Prostate gland (tissue), 2 donors: ENCODE measurements at regions not wholly inside any gene's neighbourhood (a gene's known extent, or its start where the extent isn't known, plus 50 kb on each side); places are given as distances from the start of the nearest gene placed in this dataset.

Experiments used
- DNase-seq: peaks from one replicate; pipeline ENCODE4 v3.0.0-alpha.2; 2019; ENCODE audit warnings: low spot score
- H3K27ac ChIP-seq, 2 donors: fragments of 200-600 bp; sonication (generic); 2 replicates each; pipeline ENCODE4 v1.5.1; 2017 to 2019
- H3K27me3 ChIP-seq: fragments of 200-600 bp; sonication (generic); replicated peaks from 2 replicates; pipeline ENCODE4 v1.5.1; 2019; ENCODE audit not compliant: insufficient read depth
- H3K36me3 ChIP-seq, 2 donors: fragments of 200-600 bp; sonication (generic); 1 replicate in 1 of 2; 2 replicates in 1 of 2; pipeline versions ENCODE4 v1.5.1 to v1.8.1; 2017 to 2019
- H3K4me1 ChIP-seq: fragments of 200-600 bp; sonication (generic); replicated peaks from 2 replicates; pipeline ENCODE4 v1.5.1; 2019
- H3K4me3 ChIP-seq, 2 donors: fragments of 200-600 bp; sonication (generic); 2 replicates each; pipeline ENCODE4 v1.5.1; 2017 to 2019
- H3K9me3 ChIP-seq: fragments of 200-600 bp; sonication (generic); 2 replicates; pipeline ENCODE4 v1.5.1; 2017
- POLR2A ChIP-seq: fragments of 450-650 bp; IDR thresholded peaks from one replicate; pipeline ENCODE4 v1.6.1; 2016; ENCODE audit warnings: antibody characterized with exemption, mild to moderate bottlenecking
- POLR2AphosphoS5 ChIP-seq: sonication (generic); formaldehyde crosslinking; IDR thresholded peaks from one replicate; pipeline ENCODE4 v1.6.1; 2017; ENCODE audit warnings: antibody characterized with exemption
- WGBS: methylation state at CpG from one replicate; pipeline ENCODE4 v1.1.5; 2018; 5-methylcytosine and 5-hydroxymethylcytosine counted together
- intact Hi-C: fragments of 100-400 bp; cut with DNase I; formaldehyde crosslinking; loops from one replicate; pipeline ENCODE4 v1.14.2; 2022
- TF ChIP-seq, protein P1 (sequence below), 4 experiments: fragments of 200-600 bp in 2 of 4; fragments of 450-650 bp in 2 of 4; sonication (generic) in 2 of 4; IDR thresholded peaks; 1 replicate in 3 of 4; 2 replicates in 1 of 4; pipeline ENCODE4 v1.5.1; 2016 to 2019; ENCODE audit warnings: antibody characterized with exemption in 4 of 4, mild to moderate bottlenecking in 2 of 4, moderate library complexity in 2 of 4

DNA sequence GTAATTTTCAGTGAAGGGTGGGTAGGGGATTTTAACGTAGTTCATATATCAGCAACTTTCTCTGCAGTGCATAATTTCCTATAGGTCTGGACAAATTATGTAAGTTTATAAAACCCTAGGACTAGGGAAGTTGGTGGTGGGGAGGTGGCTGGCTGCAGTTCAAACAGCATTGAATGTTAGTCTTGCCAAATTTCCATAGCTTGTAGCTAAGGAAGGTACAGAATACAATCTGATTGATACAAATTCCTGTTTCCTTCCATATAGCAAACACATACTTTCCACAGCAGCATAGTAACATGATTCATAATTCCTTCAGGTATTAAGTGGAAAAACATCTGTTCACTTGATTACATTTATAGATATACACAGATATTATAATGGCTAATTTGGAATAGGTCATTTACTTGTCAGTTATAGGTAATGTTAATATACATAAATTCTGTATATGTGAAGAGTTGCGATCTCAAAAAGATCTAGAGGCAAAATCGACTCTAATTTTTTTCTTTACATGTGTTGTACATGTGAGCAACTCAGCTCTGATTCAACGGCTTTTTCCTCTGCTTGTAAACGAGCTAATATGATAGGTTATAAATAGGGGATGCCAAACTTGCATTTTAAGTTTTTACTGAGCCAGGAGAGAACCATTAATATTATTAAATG is 233.4 kb upstream of the CSNK1A1L start:
- intact Hi-C loops, result no loop called here
- TF ChIP-seq POLR2AphosphoS5, result no peak
- TF ChIP-seq, protein P1, sequence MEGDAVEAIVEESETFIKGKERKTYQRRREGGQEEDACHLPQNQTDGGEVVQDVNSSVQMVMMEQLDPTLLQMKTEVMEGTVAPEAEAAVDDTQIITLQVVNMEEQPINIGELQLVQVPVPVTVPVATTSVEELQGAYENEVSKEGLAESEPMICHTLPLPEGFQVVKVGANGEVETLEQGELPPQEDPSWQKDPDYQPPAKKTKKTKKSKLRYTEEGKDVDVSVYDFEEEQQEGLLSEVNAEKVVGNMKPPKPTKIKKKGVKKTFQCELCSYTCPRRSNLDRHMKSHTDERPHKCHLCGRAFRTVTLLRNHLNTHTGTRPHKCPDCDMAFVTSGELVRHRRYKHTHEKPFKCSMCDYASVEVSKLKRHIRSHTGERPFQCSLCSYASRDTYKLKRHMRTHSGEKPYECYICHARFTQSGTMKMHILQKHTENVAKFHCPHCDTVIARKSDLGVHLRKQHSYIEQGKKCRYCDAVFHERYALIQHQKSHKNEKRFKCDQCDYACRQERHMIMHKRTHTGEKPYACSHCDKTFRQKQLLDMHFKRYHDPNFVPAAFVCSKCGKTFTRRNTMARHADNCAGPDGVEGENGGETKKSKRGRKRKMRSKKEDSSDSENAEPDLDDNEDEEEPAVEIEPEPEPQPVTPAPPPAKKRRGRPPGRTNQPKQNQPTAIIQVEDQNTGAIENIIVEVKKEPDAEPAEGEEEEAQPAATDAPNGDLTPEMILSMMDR (IDR thresholded peaks at IDR 0.05), result no peak
- TF ChIP-seq POLR2A, result no peak
- no peak overlapping the region for H3K4me3 ChIP-seq
- no peak for DNase-seq
- 58% methylated on average over 5 of the region's 5 CpGs for WGBS
- H3K27me3 ChIP-seq, result no peaks in the 10 kb centered on the region
- no peak overlapping the region for H3K27ac ChIP-seq
- no peaks in the 10 kb centered on the region for H3K36me3 ChIP-seq
- H3K9me3 ChIP-seq, result no peaks in the 10 kb centered on the region
- H3K4me1 ChIP-seq, result no peaks in the 10 kb centered on the region

DNA sequence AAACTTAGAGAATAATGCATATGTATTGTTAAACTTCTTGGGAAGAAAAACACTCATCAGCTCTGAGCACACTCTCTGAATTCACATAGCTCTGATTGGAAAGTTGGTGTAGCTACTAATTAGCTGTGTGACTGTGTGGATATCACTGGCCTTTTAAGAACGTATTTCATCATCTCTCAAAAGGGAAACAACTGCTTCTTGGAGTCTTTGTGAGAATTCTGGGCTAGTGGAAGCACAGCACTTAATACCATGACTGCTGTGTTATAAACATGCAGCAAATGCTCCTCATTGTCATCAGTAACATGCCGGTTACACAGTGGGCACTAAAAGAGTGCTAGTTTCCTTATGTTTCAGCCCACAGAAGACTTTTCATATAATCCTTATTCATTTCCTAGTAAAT is 220.9 kb upstream of the CSNK1A1L start:
- WGBS, result 73% methylated on average over 2 of the region's 2 CpGs

DNA sequence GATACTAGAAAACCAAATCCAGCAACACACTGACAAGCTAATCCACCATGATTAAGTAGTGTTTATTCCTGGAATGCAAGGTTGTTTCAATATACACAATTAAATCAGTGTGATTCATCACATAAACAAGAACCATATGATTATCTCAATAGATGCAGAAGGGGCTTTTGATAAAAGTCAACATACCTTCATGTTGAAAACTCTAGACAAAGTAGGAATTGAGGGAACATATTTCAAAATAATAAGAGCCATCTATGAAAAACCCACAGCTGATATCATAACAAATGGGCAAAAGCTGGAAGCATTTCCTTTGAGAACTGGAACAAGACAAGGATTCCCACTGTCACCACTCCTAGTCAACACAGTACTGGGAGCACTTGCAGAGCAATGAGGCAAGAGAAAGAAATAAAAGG is 213.6 kb upstream of the CSNK1A1L start:
- no peaks in the 10 kb centered on the region for H3K36me3 ChIP-seq
- no peaks in the 10 kb centered on the region for H3K9me3 ChIP-seq
- H3K27me3 ChIP-seq, result no peaks in the 10 kb centered on the region
- TF ChIP-seq POLR2AphosphoS5 (no peak), POLR2A (no peak)
- TF ChIP-seq, protein P1 (IDR thresholded peaks at IDR 0.05), result no peak
- H3K27ac ChIP-seq, result no peak overlapping the region
- H3K4me1 ChIP-seq, result no peaks in the 10 kb centered on the region
- no peak for DNase-seq
- no peak overlapping the region for H3K4me3 ChIP-seq
- intact Hi-C loops, result no loop called here

More for the DNA sequence above, 220.9 kb upstream of the CSNK1A1L start:
- no peaks in the 10 kb centered on the region for H3K36me3 ChIP-seq
- no peaks in the 10 kb centered on the region for H3K9me3 ChIP-seq
- no peaks in the 10 kb centered on the region for H3K4me1 ChIP-seq
- intact Hi-C loops, result no loop called here
- no peaks in the 10 kb centered on the region for H3K27me3 ChIP-seq
- H3K4me3 ChIP-seq, result no peak overlapping the region
- no peak for TF ChIP-seq POLR2AphosphoS5
- TF ChIP-seq, protein P1 (IDR thresholded peaks at IDR 0.05), result no peak
- no peak for TF ChIP-seq POLR2A
- no peak for DNase-seq
- H3K27ac ChIP-seq, result no peak overlapping the region

DNA sequence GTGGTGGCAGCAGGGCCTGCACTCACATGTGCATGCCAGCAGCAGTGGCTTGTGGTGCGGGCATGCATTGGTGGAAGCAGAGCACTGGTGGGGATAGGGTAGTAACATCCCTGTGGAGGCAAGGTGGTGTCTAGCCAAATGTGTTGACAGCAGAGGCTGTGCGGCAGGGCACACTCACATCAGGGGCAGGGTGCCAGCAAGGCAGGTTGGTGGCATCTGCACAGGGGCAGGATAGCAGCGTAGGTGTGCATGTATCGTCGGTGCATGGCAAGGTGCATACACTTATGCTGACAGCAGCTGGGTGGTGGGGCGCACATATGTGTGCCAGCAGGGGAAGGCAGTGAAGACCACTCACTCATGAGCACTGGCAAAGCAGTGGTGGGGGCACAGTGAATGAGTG is 211.5 kb upstream of the CSNK1A1L start:
- Histone ChIP-seq H3K4me1 (no peaks in the 10 kb centered on the region), H3K27me3 (no peaks in the 10 kb centered on the region), H3K27ac (no peak overlapping the region), H3K4me3 (no peak overlapping the region), H3K36me3 (no peaks in the 10 kb centered on the region), H3K9me3 (no peaks in the 10 kb centered on the region)
- no peak for DNase-seq
- WGBS, result 91% methylated on average over 6 of the region's 6 CpGs
- TF ChIP-seq POLR2AphosphoS5 (no peak), POLR2A (no peak)
- TF ChIP-seq, protein P1 (IDR thresholded peaks at IDR 0.05), result no peak
- intact Hi-C loops, result no loop called here

GRCh38 chr13:37313372-37313771 is 207.9 kb upstream of the CSNK1A1L start:
- no peaks in the 10 kb centered on the region for H3K9me3 ChIP-seq
- H3K27ac ChIP-seq, result no peak overlapping the region
- TF ChIP-seq POLR2A, result no peak
- TF ChIP-seq, protein P1 (IDR thresholded peaks at IDR 0.05), result no peak
- WGBS, result 67% methylated on average over 2 of the region's 2 CpGs
- no peak overlapping the region for H3K4me3 ChIP-seq
- H3K27me3 ChIP-seq, result no peaks in the 10 kb centered on the region
- H3K4me1 ChIP-seq, result no peaks in the 10 kb centered on the region
- no peaks in the 10 kb centered on the region for H3K36me3 ChIP-seq
- DNase-seq, result no peak
- intact Hi-C loops, result no loop called here
